ENCODE measurements at regions not wholly inside any gene's neighbourhood (a gene's known extent, or its start where the extent isn't known, plus 50 kb on each side); places are given as distances from the start of the nearest gene placed in this dataset.

GRCh38 chr1:72557446-72558049 lies 275.2 kb upstream of the NEGR1 start:
- TF ChIP-seq CTCF (IDR thresholded peaks at IDR 0.05; ENCODE audit: borderline replicate concordance, extremely low read depth, low read length, poor library complexity, severe bottlenecking) (peak; percentile 66), EZH2 (IDR thresholded peaks at IDR 0.05; ENCODE audit: borderline replicate concordance, low read depth, low read length, severe bottlenecking) (no peak)
